GM23338 (cell line): ENCODE measurements at regions not wholly inside any gene's neighbourhood (a gene's known extent, or its start where the extent isn't known, plus 50 kb on each side); places are given as distances from the start of the nearest gene placed in this dataset.

Experiments used
- ATAC-seq: fragments of 200-7000 bp; cut with Tn5 transposase; 3 replicates; pipeline ENCODE4 v1.9.1; 2020
- DNase-seq: peaks from one replicate; pipeline ENCODE4 v3.0.0-alpha.2; 2015; ENCODE audit warnings: low spot score
- H2AFZ ChIP-seq: fragments of 200-600 bp; sonication (generic); 2 replicates; pipeline ENCODE4 v1.8.0; 2016; ENCODE audit warnings: antibody characterized with exemption, mild to moderate bottlenecking, moderate library complexity
- H3F3A ChIP-seq: fragments of 200-600 bp; sonication (generic); replicated peaks from 2 replicates; pipeline ENCODE4 v1.8.0; 2017; ENCODE audit warnings: antibody characterized with exemption, mixed run types, low read depth
- H3K27ac ChIP-seq: fragments of 200-600 bp; sonication (generic); 2 replicates; pipeline ENCODE4 v1.6.1; 2016; ENCODE audit warnings: low read depth
- H3K27me3 ChIP-seq: fragments of 200-600 bp; sonication (generic); 2 replicates; pipeline ENCODE4 v1.8.0; 2016; ENCODE audit warnings: mild to moderate bottlenecking, mixed run types, moderate library complexity; ENCODE audit not compliant: insufficient read depth
- H3K36me3 ChIP-seq: fragments of 200-600 bp; sonication (generic); 2 replicates; pipeline ENCODE4 v1.8.0; 2016; ENCODE audit warnings: mild to moderate bottlenecking; ENCODE audit not compliant: insufficient read depth
- H3K4me1 ChIP-seq: fragments of 200-600 bp; sonication (generic); 2 replicates; pipeline ENCODE4 v1.8.0; 2016; ENCODE audit warnings: mild to moderate bottlenecking, moderate library complexity; ENCODE audit not compliant: insufficient read depth
- H3K4me2 ChIP-seq: fragments of 200-600 bp; sonication (generic); 2 replicates; pipeline ENCODE4 v1.7.1; 2017; ENCODE audit warnings: mixed run types
- H3K4me3 ChIP-seq: fragments of 200-600 bp; sonication (generic); 2 replicates; pipeline ENCODE4 v1.6.1; 2016; ENCODE audit warnings: mixed run types
- H3K79me2 ChIP-seq: fragments of 200-600 bp; sonication (generic); replicated peaks from 2 replicates; pipeline ENCODE4 v1.8.0; 2017; ENCODE audit warnings: mild to moderate bottlenecking; ENCODE audit not compliant: insufficient read depth
- H3K9me2 ChIP-seq: fragments of 200-600 bp; sonication (generic); 2 replicates; pipeline ENCODE4 v1.8.0; 2017; ENCODE audit not compliant: insufficient read depth
- H4K20me1 ChIP-seq: fragments of 200-600 bp; sonication (generic); replicated peaks from 2 replicates; pipeline ENCODE4 v1.8.0; 2017; ENCODE audit warnings: mild to moderate bottlenecking; ENCODE audit not compliant: insufficient read depth
- H3K27ac Mint-ChIP-seq: 2 replicates; pipeline ENCODE4 v1.8.0; 2020; ENCODE audit warnings: inconsistent platforms, mild to moderate bottlenecking, moderate library complexity, mixed read lengths
- H3K27me3 Mint-ChIP-seq: 3 replicates; pipeline ENCODE4 v1.8.0; 2022; ENCODE audit warnings: low read depth, mild to moderate bottlenecking, moderate library complexity, mixed read lengths, inconsistent platforms; ENCODE audit not compliant: insufficient read depth, poor library complexity
- H3K36me3 Mint-ChIP-seq: 3 replicates; pipeline ENCODE4 v1.8.0; 2021; ENCODE audit warnings: low read depth, mild to moderate bottlenecking, inconsistent platforms, moderate library complexity, mixed read lengths
- H3K4me1 Mint-ChIP-seq: 3 replicates; pipeline ENCODE4 v1.8.0; 2020; ENCODE audit warnings: mild to moderate bottlenecking, inconsistent platforms, mixed read lengths
- H3K4me3 Mint-ChIP-seq: 3 replicates; pipeline ENCODE4 v1.8.0; 2021; ENCODE audit warnings: moderate library complexity, mild to moderate bottlenecking, inconsistent platforms, mixed read lengths
- H3K9me3 Mint-ChIP-seq: 3 replicates; pipeline ENCODE4 v1.8.0; 2020; ENCODE audit warnings: moderate library complexity, mild to moderate bottlenecking, inconsistent platforms, mixed read lengths
- CREB1 ChIP-seq: fragments of 250-450 bp; sonication (Bioruptor Pico); IDR thresholded peaks from 2 replicates; pipeline ENCODE4 v1.5.0; 2020; ENCODE audit warnings: low read depth, mild to moderate bottlenecking, moderate library complexity
- EZH2phosphoT487 ChIP-seq: fragments of 200-600 bp; sonication (generic); IDR thresholded peaks from one replicate; pipeline ENCODE4 v1.8.1; 2018; ENCODE audit warnings: antibody characterized with exemption; ENCODE audit not compliant: unreplicated experiment
- JUNB ChIP-seq: IDR thresholded peaks from one replicate; pipeline ENCODE4 v1.6.1; 2016; ENCODE audit warnings: antibody characterized with exemption; ENCODE audit not compliant: unreplicated experiment
- NANOG ChIP-seq: IDR thresholded peaks from 2 replicates; pipeline ENCODE4 v1.6.1; 2016; ENCODE audit warnings: antibody characterized with exemption, borderline replicate concordance
- POLR2AphosphoS5 ChIP-seq: IDR thresholded peaks from 2 replicates; pipeline ENCODE4 v1.6.1; 2016; ENCODE audit warnings: antibody characterized with exemption, low read depth
- STAT1 ChIP-seq: IDR thresholded peaks from one replicate; pipeline ENCODE4 v1.6.1; 2016; ENCODE audit warnings: antibody characterized with exemption; ENCODE audit not compliant: unreplicated experiment
- ZNF114 ChIP-seq: fragments of 250-450 bp; sonication (Bioruptor Pico); IDR thresholded peaks from 2 replicates; pipeline ENCODE4 v1.5.0; 2020; ENCODE audit warnings: mild to moderate bottlenecking, moderate library complexity
- ZNF331 ChIP-seq: fragments of 250-450 bp; sonication (Bioruptor Pico); IDR thresholded peaks from 2 replicates; pipeline ENCODE4 v1.5.0; 2020; ENCODE audit warnings: low read depth, mild to moderate bottlenecking, moderate library complexity
- TF ChIP-seq, protein P1 (sequence below): IDR thresholded peaks from 2 replicates; pipeline ENCODE4 v1.6.1; 2016; ENCODE audit warnings: antibody characterized with exemption
- TF ChIP-seq, protein P2 (sequence below): fragments of 250-450 bp; sonication (Bioruptor Pico); IDR thresholded peaks from 2 replicates; pipeline ENCODE4 v1.5.0; 2020; ENCODE audit warnings: mild to moderate bottlenecking, moderate library complexity
- TF ChIP-seq, protein P3 (sequence below): IDR thresholded peaks from one replicate; pipeline ENCODE4 v1.6.1; 2018; ENCODE audit warnings: antibody characterized with exemption; ENCODE audit not compliant: unreplicated experiment
- TF ChIP-seq, protein P4 (sequence below), 2 experiments: fragments of 200-600 bp in 1 of 2; sonication (generic) in 1 of 2; conservative IDR thresholded peaks; 2 replicates each; pipeline versions ENCODE4 v1.5.1 to v1.6.1; 2016 to 2017; ENCODE audit warnings: antibody characterized with exemption in 2 of 2, low read depth in 2 of 2, mild to moderate bottlenecking in 2 of 2, moderate library complexity in 1 of 2

DNA sequence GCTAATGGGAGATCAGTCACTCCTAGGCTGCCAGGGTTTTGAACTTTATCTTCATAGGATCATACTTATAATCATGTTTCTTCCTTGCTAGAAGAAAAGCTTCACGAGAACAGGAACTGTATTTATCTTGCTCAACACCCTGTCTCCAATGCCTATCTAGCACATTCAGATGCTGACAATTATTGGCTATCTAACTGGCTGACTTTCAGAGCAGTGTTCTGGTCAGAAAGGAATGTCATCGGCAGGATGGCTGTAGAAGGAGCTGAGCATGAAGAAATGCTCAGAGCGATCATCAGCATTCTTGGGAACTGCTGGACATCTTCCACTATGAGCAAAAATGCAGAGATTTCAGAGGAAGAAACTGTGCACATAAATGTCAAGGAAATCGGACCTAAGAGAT is 628.0 kb upstream of the NRSN1 start (continued):
- TF ChIP-seq, protein P1, sequence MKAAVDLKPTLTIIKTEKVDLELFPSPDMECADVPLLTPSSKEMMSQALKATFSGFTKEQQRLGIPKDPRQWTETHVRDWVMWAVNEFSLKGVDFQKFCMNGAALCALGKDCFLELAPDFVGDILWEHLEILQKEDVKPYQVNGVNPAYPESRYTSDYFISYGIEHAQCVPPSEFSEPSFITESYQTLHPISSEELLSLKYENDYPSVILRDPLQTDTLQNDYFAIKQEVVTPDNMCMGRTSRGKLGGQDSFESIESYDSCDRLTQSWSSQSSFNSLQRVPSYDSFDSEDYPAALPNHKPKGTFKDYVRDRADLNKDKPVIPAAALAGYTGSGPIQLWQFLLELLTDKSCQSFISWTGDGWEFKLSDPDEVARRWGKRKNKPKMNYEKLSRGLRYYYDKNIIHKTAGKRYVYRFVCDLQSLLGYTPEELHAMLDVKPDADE = no peak

DNA sequence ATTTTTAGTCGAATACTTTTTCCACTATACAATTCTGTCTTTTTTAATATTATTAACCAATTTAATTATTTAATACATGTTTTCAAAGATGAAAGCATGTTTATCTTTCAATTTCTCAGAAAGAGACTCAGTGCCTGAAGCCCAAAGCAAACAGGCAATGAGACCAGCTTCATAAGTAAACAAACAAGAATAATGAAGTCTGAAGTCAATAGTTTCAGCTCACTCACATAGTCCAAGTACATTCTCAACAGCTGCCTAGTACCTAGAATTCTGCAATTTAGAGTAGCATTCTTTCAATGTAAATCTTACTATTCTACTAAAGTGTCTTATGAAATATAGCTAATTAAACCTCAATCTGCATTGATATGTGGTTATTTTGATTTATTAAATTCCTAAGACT is 626.5 kb upstream of the NRSN1 start:
- Histone ChIP-seq H3K4me1 (no peaks in the 10 kb centered on the region), H3K36me3 (no peaks in the 10 kb centered on the region), H3K27ac (no peak overlapping the region), H3K27me3 (no peaks in the 10 kb centered on the region), H2AFZ (no peak overlapping the region), H3K4me3 (no peak overlapping the region), H3K4me2 (no peak overlapping the region), H3K79me2 (no peaks in the 10 kb centered on the region), H3F3A (no peaks in the 10 kb centered on the region), H3K9me2 (0 out of 2 replicates have a peak, but pooled peaks cover under 1% of the 10 kb centered on the region), H4K20me1 (no peaks in the 10 kb centered on the region)
- Mint-ChIP-seq H3K36me3 (no peaks in the 10 kb centered on the region), H3K4me3 (no peak overlapping the region), H3K27me3 (no peaks in the 10 kb centered on the region), H3K27ac (no peak overlapping the region), H3K4me1 (no peaks in the 10 kb centered on the region), H3K9me3 (no peaks in the 10 kb centered on the region)
- ATAC-seq (no peak), DNase-seq (no peak)
- TF ChIP-seq, protein P1 = no peak
- no peak for TF ChIP-seq EZH2phosphoT487
- TF ChIP-seq STAT1 = no peak
- no peak for TF ChIP-seq POLR2AphosphoS5
- TF ChIP-seq, protein P2, sequence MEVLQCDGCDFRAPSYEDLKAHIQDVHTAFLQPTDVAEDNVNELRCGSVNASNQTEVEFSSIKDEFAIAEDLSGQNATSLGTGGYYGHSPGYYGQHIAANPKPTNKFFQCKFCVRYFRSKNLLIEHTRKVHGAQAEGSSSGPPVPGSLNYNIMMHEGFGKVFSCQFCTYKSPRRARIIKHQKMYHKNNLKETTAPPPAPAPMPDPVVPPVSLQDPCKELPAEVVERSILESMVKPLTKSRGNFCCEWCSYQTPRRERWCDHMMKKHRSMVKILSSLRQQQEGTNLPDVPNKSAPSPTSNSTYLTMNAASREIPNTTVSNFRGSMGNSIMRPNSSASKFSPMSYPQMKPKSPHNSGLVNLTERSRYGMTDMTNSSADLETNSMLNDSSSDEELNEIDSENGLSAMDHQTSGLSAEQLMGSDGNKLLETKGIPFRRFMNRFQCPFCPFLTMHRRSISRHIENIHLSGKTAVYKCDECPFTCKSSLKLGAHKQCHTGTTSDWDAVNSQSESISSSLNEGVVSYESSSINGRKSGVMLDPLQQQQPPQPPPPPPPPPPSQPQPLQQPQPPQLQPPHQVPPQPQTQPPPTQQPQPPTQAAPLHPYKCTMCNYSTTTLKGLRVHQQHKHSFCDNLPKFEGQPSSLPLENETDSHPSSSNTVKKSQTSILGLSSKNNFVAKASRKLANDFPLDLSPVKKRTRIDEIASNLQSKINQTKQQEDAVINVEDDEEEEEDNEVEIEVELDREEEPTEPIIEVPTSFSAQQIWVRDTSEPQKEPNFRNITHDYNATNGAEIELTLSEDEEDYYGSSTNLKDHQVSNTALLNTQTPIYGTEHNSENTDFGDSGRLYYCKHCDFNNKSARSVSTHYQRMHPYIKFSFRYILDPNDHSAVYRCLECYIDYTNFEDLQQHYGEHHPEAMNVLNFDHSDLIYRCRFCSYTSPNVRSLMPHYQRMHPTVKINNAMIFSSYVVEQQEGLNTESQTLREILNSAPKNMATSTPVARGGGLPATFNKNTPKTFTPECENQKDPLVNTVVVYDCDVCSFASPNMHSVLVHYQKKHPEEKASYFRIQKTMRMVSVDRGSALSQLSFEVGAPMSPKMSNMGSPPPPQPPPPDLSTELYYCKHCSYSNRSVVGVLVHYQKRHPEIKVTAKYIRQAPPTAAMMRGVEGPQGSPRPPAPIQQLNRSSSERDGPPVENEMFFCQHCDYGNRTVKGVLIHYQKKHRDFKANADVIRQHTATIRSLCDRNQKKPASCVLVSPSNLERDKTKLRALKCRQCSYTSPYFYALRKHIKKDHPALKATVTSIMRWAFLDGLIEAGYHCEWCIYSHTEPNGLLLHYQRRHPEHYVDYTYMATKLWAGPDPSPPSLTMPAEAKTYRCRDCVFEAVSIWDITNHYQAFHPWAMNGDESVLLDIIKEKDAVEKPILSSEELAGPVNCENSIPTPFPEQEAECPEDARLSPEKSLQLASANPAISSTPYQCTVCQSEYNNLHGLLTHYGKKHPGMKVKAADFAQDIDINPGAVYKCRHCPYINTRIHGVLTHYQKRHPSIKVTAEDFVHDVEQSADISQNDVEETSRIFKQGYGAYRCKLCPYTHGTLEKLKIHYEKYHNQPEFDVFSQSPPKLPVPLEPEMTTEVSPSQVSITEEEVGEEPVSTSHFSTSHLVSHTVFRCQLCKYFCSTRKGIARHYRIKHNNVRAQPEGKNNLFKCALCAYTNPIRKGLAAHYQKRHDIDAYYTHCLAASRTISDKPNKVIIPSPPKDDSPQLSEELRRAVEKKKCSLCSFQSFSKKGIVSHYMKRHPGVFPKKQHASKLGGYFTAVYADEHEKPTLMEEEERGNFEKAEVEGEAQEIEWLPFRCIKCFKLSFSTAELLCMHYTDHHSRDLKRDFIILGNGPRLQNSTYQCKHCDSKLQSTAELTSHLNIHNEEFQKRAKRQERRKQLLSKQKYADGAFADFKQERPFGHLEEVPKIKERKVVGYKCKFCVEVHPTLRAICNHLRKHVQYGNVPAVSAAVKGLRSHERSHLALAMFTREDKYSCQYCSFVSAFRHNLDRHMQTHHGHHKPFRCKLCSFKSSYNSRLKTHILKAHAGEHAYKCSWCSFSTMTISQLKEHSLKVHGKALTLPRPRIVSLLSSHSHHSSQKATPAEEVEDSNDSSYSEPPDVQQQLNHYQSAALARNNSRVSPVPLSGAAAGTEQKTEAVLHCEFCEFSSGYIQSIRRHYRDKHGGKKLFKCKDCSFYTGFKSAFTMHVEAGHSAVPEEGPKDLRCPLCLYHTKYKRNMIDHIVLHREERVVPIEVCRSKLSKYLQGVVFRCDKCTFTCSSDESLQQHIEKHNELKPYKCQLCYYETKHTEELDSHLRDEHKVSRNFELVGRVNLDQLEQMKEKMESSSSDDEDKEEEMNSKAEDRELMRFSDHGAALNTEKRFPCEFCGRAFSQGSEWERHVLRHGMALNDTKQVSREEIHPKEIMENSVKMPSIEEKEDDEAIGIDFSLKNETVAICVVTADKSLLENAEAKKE (CRISPR knock-in tag) = no peak
- no peak for TF ChIP-seq CREB1
- TF ChIP-seq, protein P3, sequence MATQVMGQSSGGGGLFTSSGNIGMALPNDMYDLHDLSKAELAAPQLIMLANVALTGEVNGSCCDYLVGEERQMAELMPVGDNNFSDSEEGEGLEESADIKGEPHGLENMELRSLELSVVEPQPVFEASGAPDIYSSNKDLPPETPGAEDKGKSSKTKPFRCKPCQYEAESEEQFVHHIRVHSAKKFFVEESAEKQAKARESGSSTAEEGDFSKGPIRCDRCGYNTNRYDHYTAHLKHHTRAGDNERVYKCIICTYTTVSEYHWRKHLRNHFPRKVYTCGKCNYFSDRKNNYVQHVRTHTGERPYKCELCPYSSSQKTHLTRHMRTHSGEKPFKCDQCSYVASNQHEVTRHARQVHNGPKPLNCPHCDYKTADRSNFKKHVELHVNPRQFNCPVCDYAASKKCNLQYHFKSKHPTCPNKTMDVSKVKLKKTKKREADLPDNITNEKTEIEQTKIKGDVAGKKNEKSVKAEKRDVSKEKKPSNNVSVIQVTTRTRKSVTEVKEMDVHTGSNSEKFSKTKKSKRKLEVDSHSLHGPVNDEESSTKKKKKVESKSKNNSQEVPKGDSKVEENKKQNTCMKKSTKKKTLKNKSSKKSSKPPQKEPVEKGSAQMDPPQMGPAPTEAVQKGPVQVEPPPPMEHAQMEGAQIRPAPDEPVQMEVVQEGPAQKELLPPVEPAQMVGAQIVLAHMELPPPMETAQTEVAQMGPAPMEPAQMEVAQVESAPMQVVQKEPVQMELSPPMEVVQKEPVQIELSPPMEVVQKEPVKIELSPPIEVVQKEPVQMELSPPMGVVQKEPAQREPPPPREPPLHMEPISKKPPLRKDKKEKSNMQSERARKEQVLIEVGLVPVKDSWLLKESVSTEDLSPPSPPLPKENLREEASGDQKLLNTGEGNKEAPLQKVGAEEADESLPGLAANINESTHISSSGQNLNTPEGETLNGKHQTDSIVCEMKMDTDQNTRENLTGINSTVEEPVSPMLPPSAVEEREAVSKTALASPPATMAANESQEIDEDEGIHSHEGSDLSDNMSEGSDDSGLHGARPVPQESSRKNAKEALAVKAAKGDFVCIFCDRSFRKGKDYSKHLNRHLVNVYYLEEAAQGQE = no peak
- TF ChIP-seq NANOG = no peak
- TF ChIP-seq, protein P4, sequence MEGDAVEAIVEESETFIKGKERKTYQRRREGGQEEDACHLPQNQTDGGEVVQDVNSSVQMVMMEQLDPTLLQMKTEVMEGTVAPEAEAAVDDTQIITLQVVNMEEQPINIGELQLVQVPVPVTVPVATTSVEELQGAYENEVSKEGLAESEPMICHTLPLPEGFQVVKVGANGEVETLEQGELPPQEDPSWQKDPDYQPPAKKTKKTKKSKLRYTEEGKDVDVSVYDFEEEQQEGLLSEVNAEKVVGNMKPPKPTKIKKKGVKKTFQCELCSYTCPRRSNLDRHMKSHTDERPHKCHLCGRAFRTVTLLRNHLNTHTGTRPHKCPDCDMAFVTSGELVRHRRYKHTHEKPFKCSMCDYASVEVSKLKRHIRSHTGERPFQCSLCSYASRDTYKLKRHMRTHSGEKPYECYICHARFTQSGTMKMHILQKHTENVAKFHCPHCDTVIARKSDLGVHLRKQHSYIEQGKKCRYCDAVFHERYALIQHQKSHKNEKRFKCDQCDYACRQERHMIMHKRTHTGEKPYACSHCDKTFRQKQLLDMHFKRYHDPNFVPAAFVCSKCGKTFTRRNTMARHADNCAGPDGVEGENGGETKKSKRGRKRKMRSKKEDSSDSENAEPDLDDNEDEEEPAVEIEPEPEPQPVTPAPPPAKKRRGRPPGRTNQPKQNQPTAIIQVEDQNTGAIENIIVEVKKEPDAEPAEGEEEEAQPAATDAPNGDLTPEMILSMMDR (conservative IDR thresholded peaks at IDR 0.05; ENCODE audit: low read depth in 2 of 2) = no peak
- no peak for TF ChIP-seq ZNF331 (CRISPR knock-in tag)
- TF ChIP-seq ZNF114 (CRISPR knock-in tag) = no peak
- no peak for TF ChIP-seq JUNB
